IPS-18a (cell line): ENCODE measurements at regions not wholly inside any gene's neighbourhood (a gene's known extent, or its start where the extent isn't known, plus 50 kb on each side); places are given as distances from the start of the nearest gene placed in this dataset.

ENCODE experiments used
- H3K27ac ChIP-seq: one replicate; pipeline ENCODE4 v1.5.1; 2013; ENCODE audit warnings: low read length
- H3K27me3 ChIP-seq: one replicate; pipeline ENCODE4 v1.6.1; 2013; ENCODE audit warnings: mild to moderate bottlenecking, low read length; ENCODE audit not compliant: control insufficient read depth, insufficient read depth
- H3K36me3 ChIP-seq: one replicate; pipeline ENCODE4 v1.6.1; 2013; ENCODE audit warnings: low read depth, low read length; ENCODE audit not compliant: control insufficient read depth
- H3K4me1 ChIP-seq: one replicate; pipeline ENCODE4 v1.6.1; 2013; ENCODE audit warnings: low read depth, low read length; ENCODE audit not compliant: control insufficient read depth
- H3K4me3 ChIP-seq: one replicate; pipeline ENCODE4 v1.5.1; 2013; ENCODE audit warnings: low read length
- H3K9ac ChIP-seq: one replicate; pipeline ENCODE4 v1.6.1; 2013; ENCODE audit warnings: mild to moderate bottlenecking, low read length, moderate library complexity
- H3K9me3 ChIP-seq: one replicate; pipeline ENCODE4 v1.6.1; 2013; ENCODE audit warnings: low read depth, low read length; ENCODE audit not compliant: control insufficient read depth

DNA sequence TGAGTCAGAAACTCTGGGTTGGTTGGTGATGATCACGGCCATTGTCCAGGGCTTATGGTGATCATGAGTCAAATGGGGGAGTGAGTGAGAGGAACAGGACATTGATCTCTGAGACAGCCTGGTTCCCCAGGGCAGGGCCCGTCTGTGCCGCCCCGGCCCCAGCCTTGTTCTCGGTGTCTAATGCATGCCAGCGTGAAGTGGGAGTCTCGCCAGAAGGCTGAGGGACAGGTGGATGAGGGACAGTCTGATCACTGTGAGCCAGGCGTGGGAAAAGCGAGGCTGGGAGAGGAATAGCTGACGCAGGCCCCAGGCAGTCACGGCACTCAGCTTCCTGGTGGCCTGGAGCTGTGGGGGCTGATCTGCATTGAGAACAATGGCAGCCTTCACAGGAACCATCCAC lies 208.3 kb upstream of the HDAC4 start:
- Histone ChIP-seq H3K4me1 (no peaks in the 10 kb centered on the region), H3K27ac (no peak overlapping the region), H3K9me3 (no peaks in the 10 kb centered on the region), H3K27me3 (no peaks in the 10 kb centered on the region), H3K4me3 (no peak overlapping the region), H3K9ac (no peak overlapping the region), H3K36me3 (no peaks in the 10 kb centered on the region)

DNA sequence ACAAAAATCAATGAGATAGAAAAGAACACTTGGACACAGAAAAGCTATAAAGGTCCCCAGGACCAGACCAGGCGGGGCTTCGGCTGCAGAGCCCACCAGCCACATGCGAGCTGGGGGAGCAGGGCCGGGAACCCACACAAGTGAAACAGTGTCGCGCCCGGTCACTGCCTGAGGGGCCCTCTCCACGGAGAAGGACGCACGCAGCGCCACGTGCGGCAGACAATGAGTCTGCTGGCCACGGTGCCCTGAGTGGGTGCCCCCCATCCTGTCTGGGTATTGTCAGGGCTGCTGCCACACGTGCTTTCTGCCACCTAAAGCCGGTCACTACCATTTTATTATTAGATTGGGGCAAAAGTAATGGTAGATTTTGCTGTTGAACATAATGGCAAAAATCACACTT lies 207.9 kb upstream of the HDAC4 start:
- Histone ChIP-seq H3K27ac (no peak overlapping the region), H3K27me3 (no peaks in the 10 kb centered on the region), H3K4me1 (no peaks in the 10 kb centered on the region), H3K9ac (no peak overlapping the region), H3K9me3 (no peaks in the 10 kb centered on the region), H3K36me3 (no peaks in the 10 kb centered on the region), H3K4me3 (no peak overlapping the region)

DNA sequence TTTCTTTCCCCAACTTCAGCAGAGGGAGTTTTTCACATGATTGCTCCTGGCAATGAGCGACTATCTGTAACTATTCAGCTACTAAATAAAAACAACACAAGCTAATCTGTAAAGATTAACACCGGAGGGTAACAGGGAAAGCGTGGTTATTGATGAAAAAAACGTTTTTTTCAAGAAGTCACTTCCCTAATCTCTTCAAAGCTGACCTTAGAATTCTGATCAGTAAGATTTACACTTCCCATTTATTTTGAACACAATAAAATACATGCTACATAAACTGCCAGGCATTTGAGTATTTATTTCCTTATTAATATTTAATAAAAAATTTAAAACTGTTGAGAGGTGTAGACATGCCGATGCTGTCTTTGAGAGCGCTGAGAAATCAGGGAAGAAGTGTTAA lies 207.4 kb upstream of the HDAC4 start:
- no peaks in the 10 kb centered on the region for H3K27me3 ChIP-seq
- no peak overlapping the region for H3K27ac ChIP-seq

DNA sequence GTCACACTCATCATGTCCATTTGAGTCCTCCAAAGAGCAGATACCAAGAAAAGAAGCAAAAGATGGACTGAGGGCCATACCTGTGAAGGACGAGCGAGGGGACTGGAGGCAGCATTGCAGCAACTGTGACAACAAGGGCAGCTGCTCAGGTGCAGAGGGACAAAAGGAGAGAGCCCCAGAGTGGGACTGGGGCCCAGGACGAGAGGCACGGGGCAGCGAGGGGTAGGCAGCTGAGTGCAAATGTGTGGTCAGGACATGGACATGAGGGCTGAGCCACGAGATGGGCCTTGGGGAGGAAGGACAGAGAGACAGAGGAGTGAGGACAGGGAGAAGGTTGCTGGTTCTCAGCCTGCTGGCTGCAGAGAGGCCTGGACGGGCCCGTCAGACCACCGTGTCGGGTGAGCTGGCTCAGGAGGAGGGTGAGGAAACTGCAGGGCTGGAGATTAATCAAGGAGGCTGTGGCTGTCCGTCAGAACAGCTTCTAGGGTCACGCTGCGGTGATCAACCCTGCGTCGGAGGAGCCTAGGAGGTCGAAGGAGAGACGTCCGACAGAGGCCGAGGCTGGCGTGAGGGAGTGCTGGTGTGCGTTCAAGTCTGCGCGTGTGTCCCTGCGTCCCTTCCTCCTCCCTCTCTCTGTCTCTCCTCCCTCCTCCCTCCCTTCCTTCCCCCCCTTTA lies 206.8 kb upstream of the HDAC4 start:
- Histone ChIP-seq H3K9me3 (no peaks in the 10 kb centered on the region), H3K27ac (no peak overlapping the region), H3K4me1 (no peaks in the 10 kb centered on the region), H3K36me3 (no peaks in the 10 kb centered on the region), H3K27me3 (no peaks in the 10 kb centered on the region), H3K9ac (no peak overlapping the region), H3K4me3 (no peak overlapping the region)

More for the DNA sequence above, 207.4 kb upstream of the HDAC4 start:
- H3K9me3 ChIP-seq, result no peaks in the 10 kb centered on the region
- no peaks in the 10 kb centered on the region for H3K4me1 ChIP-seq
- no peaks in the 10 kb centered on the region for H3K36me3 ChIP-seq
- H3K4me3 ChIP-seq, result no peak overlapping the region
- H3K9ac ChIP-seq, result no peak overlapping the region

DNA sequence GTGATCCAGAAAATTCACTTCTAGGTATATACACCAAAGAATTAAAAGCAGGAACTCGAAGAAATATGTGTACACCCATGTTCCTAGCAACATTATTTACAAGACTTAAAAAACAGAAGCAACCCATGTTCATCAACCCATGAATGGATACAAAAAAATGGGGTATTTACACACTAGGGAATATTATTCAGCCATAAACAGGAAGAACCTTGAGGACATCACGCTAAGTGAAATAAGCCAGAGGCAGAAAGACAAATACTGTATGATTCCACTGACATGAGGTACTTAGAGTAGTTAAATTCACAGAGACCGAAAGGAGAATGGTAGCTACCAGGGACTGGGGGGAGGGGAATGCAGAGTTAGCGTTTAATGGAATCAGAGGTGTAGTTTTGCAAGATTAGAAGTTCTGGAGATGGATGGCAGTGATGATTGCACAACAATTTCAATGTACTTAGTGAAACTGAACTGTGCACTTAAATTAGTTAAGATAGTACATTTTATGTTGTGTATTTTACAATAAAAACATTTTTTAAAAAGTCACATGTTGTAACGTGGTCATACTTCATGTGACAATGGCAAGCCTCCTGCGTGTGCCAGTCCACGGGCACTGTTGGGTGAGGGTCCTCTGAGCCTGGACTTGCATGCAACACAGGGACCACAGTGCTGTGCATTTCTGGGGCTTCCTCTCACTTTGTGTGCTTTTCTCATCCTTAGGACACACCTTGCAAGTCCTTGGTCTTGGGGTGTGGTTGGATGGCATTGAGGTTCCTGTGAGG lies 206.1 kb upstream of the HDAC4 start:
- no peak overlapping the region for H3K27ac ChIP-seq
- no peaks in the 10 kb centered on the region for H3K4me1 ChIP-seq
- H3K27me3 ChIP-seq, result no peaks in the 10 kb centered on the region

DNA sequence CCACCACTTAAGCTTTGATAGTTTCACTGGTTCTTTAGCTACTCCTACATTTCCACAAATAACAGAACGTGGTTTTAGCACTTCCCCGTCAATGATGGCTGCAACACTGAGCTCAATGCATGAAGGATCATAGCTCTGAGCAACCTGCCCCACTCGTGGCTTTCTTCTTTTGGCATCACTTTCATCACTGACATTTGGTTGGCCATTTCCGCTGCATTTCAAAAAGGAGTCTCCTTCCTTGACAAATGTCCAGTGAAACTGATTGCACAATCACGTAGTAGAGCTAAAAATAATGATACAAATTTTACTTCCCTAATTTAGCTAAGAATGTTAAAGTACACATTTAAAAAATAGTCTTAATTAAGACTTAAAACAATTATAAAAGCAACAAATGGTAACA lies 205.2 kb upstream of the HDAC4 start:
- Histone ChIP-seq H3K9me3 (no peaks in the 10 kb centered on the region), H3K27ac (no peak overlapping the region), H3K9ac (no peak overlapping the region), H3K36me3 (no peaks in the 10 kb centered on the region), H3K4me1 (peaks cover 3% of the 10 kb centered on the region), H3K4me3 (no peak overlapping the region), H3K27me3 (no peaks in the 10 kb centered on the region)

More for the DNA sequence above, 206.1 kb upstream of the HDAC4 start:
- no peaks in the 10 kb centered on the region for H3K36me3 ChIP-seq
- no peaks in the 10 kb centered on the region for H3K9me3 ChIP-seq
- H3K9ac ChIP-seq, result no peak overlapping the region
- H3K4me3 ChIP-seq, result no peak overlapping the region

DNA sequence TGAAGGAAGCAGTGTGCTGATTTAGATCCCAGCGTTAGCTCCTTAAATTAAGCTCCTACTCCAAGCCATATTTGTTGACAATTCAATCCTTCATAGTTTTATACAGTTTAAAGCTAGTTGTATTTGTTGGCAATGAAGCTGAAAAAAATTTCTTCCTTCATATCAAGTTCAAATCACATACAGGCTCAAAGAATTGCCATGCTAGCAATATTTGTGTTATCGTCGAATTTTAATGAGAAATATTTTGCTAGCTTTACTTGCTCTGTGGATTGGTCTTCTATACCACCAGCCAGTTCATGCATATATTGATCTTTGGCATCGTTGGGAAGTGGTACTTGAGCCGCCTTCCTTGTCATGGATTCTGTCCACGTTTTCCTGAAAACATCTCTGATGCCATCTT lies 204.6 kb upstream of the HDAC4 start:
- Histone ChIP-seq H3K27ac (no peak overlapping the region), H3K36me3 (no peaks in the 10 kb centered on the region), H3K9me3 (no peaks in the 10 kb centered on the region), H3K27me3 (no peaks in the 10 kb centered on the region), H3K4me1 (peaks cover 3% of the 10 kb centered on the region), H3K4me3 (no peak overlapping the region), H3K9ac (no peak overlapping the region)

DNA sequence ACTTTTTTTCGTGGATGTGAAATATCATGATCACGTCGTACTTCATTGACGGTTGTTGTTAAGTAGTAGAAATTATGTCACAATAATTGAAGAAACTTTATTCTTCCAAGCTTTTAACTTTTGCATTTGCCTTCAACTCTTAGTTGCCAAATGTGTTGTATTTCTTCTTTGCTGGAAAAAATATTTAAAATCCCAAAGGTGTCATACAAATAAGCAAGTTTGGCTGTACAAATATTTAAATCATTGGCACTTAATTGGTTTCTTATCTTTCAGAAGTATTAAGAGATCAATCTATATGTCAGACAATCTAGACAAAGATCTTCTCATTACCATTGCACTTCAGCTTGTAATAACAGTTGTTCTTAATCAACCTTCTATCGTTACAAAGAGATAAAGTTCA lies 204.0 kb upstream of the HDAC4 start:
- no peaks in the 10 kb centered on the region for H3K9me3 ChIP-seq

DNA sequence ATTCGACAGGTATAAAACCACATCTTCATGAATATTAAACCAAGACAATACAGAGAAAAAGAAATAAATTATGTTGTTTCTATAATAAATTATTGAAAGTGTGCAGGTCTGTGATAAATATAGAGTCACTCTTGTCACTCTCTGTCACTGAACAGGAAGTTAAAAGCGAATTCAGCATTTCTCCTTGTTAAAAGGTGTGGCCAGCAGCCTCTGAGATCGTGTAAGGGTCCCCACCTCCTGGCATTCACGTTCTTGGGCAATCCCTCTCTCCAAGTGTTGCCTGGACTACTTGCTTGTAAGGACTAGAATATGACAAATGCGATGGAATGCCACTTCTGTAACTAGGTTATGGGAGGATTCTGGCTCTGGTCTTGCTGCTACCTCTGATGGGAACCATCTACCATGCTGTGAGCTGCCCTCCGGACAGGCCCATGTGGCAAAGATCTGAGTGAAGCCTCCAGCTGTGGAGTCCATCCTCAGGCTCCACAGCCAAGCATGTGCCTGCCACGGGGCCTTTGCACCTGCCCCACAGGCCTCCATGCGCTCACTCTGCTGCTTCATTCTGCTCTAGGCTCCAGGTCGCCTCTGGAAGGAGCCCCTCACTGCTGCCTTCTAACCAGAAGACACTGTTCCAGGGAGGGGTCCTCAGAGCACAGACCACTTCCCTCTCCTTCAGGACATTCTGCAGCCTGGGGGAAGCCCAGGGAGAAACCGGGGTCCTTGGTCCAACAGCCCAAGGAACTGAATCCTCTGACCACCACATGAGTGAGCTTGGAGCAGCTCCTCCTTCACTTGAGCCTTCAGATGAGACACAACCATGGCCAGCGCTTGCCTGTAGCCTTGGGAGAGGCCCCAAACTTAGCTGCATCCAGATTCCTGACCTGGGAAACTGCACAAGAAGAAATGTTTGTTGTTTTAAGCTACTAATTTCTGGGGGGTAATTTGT lies 202.9 kb upstream of the HDAC4 start:
- Histone ChIP-seq H3K27me3 (no peaks in the 10 kb centered on the region), H3K9me3 (no peaks in the 10 kb centered on the region), H3K4me3 (no peak overlapping the region), H3K4me1 (peaks cover 3% of the 10 kb centered on the region), H3K27ac (no peak overlapping the region), H3K36me3 (no peaks in the 10 kb centered on the region), H3K9ac (no peak overlapping the region)

More for the DNA sequence above, 204.0 kb upstream of the HDAC4 start:
- H3K4me1 ChIP-seq, result peaks cover 3% of the 10 kb centered on the region
- no peaks in the 10 kb centered on the region for H3K27me3 ChIP-seq
- no peak overlapping the region for H3K9ac ChIP-seq
- no peak overlapping the region for H3K4me3 ChIP-seq
- no peaks in the 10 kb centered on the region for H3K36me3 ChIP-seq
- H3K27ac ChIP-seq, result no peak overlapping the region

DNA sequence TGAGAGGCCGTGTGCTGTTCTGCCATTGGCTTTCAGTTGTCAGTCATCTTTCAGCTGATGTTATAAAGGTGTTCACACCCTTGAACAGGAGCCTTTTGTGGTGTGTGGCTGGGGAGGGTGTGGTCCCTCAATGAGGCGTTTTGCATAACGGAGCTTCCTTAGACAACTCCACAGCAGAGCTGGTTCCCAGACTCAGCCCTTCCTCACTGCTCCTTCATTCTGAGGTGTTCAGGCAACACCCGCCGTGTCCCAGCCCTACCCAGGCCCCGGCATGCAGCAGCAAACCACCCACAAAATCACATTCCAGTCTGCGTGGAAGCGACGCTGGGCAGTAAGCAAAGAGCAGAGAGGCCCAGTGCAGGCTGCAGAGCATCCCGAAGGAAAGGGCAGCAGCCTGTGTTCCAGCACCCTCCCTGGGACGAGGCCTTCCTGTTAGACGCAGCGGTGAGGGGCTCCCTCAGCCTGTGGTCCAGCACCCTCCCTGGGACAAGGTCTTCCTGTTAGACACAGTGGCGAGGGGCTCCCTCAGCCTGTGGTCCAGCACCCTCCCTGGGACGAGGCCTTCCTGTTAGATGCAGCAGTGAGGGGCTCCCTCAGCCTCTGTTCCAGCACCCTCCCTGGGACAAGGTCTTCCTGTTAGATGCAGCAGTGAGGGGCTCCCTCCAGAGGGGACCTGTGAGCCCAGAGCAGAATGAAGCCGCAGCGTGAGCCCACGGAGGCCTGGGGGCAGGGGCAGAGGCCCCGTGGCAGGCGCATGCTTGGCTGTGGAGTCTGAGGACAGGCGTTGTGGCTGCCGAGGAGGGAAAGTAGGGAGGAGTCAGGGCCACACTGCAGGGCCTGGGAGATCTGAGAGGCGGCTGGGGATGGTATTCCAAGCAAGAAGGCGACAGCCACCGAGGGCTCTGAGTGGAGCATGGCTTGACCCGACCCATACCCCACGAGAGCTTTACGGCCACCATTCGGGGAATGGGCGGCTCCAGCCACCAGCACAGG lies 201.8 kb upstream of the HDAC4 start:
- Histone ChIP-seq H3K4me3 (no peak overlapping the region), H3K9ac (no peak overlapping the region), H3K9me3 (no peaks in the 10 kb centered on the region), H3K27ac (no peak overlapping the region), H3K27me3 (no peaks in the 10 kb centered on the region), H3K36me3 (no peaks in the 10 kb centered on the region), H3K4me1 (peaks cover 3% of the 10 kb centered on the region)
